GM23248 (cell line): ENCODE measurements at regions not wholly inside any gene's neighbourhood (a gene's known extent, or its start where the extent isn't known, plus 50 kb on each side); places are given as distances from the start of the nearest gene placed in this dataset.

Experiments used
- EZH2 ChIP-seq: fragments of 200-600 bp; sonication (generic); IDR thresholded peaks from 2 replicates; pipeline ENCODE4 v1.6.1; 2018; ENCODE audit warnings: antibody characterized with exemption, mild to moderate bottlenecking; ENCODE audit not compliant: insufficient read depth, poor library complexity, severe bottlenecking
- EZH2phosphoT487 ChIP-seq: fragments of 200-600 bp; sonication (generic); IDR thresholded peaks from 2 replicates; pipeline ENCODE4 v1.6.1; 2018; ENCODE audit warnings: antibody characterized with exemption, moderate library complexity, mild to moderate bottlenecking, low read depth; ENCODE audit not compliant: insufficient read depth

GRCh38 chr18:28574175-28574574, 397.2 kb upstream of the CDH2 start:
- no peak for TF ChIP-seq EZH2
- TF ChIP-seq EZH2phosphoT487, result no peak
